Adrenal gland (tissue), 5 donors: ENCODE measurements at regions not wholly inside any gene's neighbourhood (a gene's known extent, or its start where the extent isn't known, plus 50 kb on each side); places are given as distances from the start of the nearest gene placed in this dataset.

Source experiments
- POLR2A ChIP-seq, 2 donors: fragments of 450-650 bp; IDR thresholded peaks; one replicate each; pipeline ENCODE4 v1.6.1; 2017; ENCODE audit warnings: antibody characterized with exemption in 2 of 2, mild to moderate bottlenecking in 2 of 2, moderate library complexity in 1 of 2
- TF ChIP-seq, protein P1 (sequence below), 6 experiments: fragments of 450-650 bp in 4 of 6; fragments of 200-600 bp in 2 of 6; sonication (generic) in 1 of 6; IDR thresholded peaks; 1 replicate in 5 of 6; 2 replicates in 1 of 6; pipeline versions ENCODE4 v1.5.1 to v1.8.0; 2016 to 2021; ENCODE audit warnings: antibody characterized with exemption in 6 of 6, mild to moderate bottlenecking in 2 of 6, moderate library complexity in 1 of 6
- donor health status: DM: no; HTN: no; CAD: no.

DNA sequence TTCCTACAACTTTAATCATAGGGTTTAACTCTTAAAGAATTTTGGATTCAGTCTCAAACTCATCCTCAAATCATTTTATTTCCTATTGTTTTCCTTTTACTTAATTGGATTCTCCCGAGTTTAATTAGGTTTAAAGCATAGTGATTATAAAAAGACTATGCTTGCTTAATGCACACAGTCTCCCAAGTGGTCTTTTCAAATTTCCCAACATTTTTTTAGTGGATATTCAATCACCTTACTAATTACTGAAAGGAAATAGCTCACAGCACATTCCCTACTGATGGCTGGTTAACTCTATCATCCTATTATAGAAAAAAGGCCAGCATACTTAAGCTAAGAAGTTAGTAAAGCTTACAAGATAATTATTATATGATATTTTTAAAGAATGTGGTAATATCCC is 170.6 kb downstream of the PRDM9 start:
- TF ChIP-seq, protein P1, sequence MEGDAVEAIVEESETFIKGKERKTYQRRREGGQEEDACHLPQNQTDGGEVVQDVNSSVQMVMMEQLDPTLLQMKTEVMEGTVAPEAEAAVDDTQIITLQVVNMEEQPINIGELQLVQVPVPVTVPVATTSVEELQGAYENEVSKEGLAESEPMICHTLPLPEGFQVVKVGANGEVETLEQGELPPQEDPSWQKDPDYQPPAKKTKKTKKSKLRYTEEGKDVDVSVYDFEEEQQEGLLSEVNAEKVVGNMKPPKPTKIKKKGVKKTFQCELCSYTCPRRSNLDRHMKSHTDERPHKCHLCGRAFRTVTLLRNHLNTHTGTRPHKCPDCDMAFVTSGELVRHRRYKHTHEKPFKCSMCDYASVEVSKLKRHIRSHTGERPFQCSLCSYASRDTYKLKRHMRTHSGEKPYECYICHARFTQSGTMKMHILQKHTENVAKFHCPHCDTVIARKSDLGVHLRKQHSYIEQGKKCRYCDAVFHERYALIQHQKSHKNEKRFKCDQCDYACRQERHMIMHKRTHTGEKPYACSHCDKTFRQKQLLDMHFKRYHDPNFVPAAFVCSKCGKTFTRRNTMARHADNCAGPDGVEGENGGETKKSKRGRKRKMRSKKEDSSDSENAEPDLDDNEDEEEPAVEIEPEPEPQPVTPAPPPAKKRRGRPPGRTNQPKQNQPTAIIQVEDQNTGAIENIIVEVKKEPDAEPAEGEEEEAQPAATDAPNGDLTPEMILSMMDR (IDR thresholded peaks at IDR 0.05), result no peak
- no peak for TF ChIP-seq POLR2A (IDR thresholded peaks at IDR 0.05)
